HepG2 (cell line): ENCODE measurements at regions not wholly inside any gene's neighbourhood (a gene's known extent, or its start where the extent isn't known, plus 50 kb on each side); places are given as distances from the start of the nearest gene placed in this dataset.
"Not testable (repeated sequence)": the region's sequence is repeated elsewhere in the genome, so short reads cannot be mapped to it uniquely, and the experiment has no call there.

Source experiments
- ATAC-seq: fragments of 200-7000 bp; cut with Tn5 transposase; 3 replicates; pipeline ENCODE4 v1.9.1; 2020; ENCODE audit warnings: mild to moderate bottlenecking, moderate library complexity
- BruUV-seq: library from RNA; stranded (reverse); fragments of 400-500 nt; replicated peaks from 2 replicates; lab custom pipeline; 2021; lab: Mats Ljungman, UMichigan
- CTCF ChIA-PET: fragments of 300-600 bp; formaldehyde crosslinking; extraction: SDS; loops from one replicate; lab custom pipeline; 2021; ENCODE audit warnings: low total read pairs, inconsistent platforms, low intra/inter-chr PET ratio; lab: Yijun Ruan, JAX
- POLR2A ChIA-PET: fragments of 350-600 bp; sonication (Branson Sonifier 250); formaldehyde crosslinking; loops from one replicate; lab custom pipeline; 2020; ENCODE audit warnings: antibody characterized with exemption, inconsistent platforms; lab: Yijun Ruan, JAX
- DNase-seq: peaks from one replicate; pipeline ENCODE4 v3.0.0-alpha.2; 2015; ENCODE audit warnings: low spot score
- FAIRE-seq: peaks from 3 replicates; lab custom pipeline; 2011; peaks lifted over from hg19 to GRCh38; lab: Jason Lieb, UNC
- H2AFZ ChIP-seq: one replicate; pipeline ENCODE4 v1.6.1; 2011; ENCODE audit warnings: low read length, inconsistent platforms
- H3K27ac ChIP-seq: fragments of 300-600 bp; 3 replicates; pipeline ENCODE4 v1.8.0; 2011; ENCODE audit warnings: mixed run types, mild to moderate bottlenecking, mixed read lengths, low read length, inconsistent platforms; ENCODE audit not compliant: insufficient read depth; ENCODE audit errors: extremely low read length
- H3K27me3 ChIP-seq, 2 experiments: fragments of 200-600 bp in 1 of 2; 2 replicates in 1 of 2; 3 replicates in 1 of 2; pipeline versions ENCODE4 v1.6.0 to v1.8.0; 2011; ENCODE audit warnings: low read length in 2 of 2, mild to moderate bottlenecking in 2 of 2, moderate library complexity in 2 of 2, inconsistent platforms in 1 of 2; ENCODE audit not compliant: insufficient read depth in 2 of 2, control insufficient read depth in 1 of 2
- H3K36me3 ChIP-seq, 2 experiments: fragments of 200-600 bp in 1 of 2; replicated peaks in 1 of 2; 2 replicates in 1 of 2; 3 replicates in 1 of 2; pipeline versions ENCODE4 v1.5.1 to v1.8.0; 2011; ENCODE audit warnings: low read length in 2 of 2, inconsistent platforms in 1 of 2; ENCODE audit not compliant: insufficient read depth in 2 of 2, control insufficient read depth in 1 of 2
- H3K4me1 ChIP-seq: 2 replicates; pipeline ENCODE4 v1.5.1; 2012; ENCODE audit warnings: low read length, inconsistent platforms; ENCODE audit not compliant: insufficient read depth
- H3K4me2 ChIP-seq: 2 replicates; pipeline ENCODE4 v1.6.0; 2011; ENCODE audit warnings: low read depth, low read length, inconsistent platforms
- H3K4me3 ChIP-seq, 3 experiments: fragments of 200-600 bp in 1 of 3; sonication (generic), shearing (Covaris generic) in 1 of 3; replicated peaks in 1 of 3; 2 replicates each; pipeline ENCODE4 v1.5.1; 2011 to 2016; ENCODE audit warnings: low read length in 3 of 3, inconsistent platforms in 2 of 3, low read depth in 2 of 3, mild to moderate bottlenecking in 2 of 3, control low read depth in 1 of 3, mixed read lengths in 1 of 3; ENCODE audit not compliant: insufficient read depth in 1 of 3
- H3K79me2 ChIP-seq: one replicate; pipeline ENCODE4 v1.6.1; 2011; ENCODE audit warnings: low read length, inconsistent platforms; ENCODE audit not compliant: insufficient read depth
- H3K9ac ChIP-seq: 2 replicates; pipeline ENCODE4 v1.6.0; 2011; ENCODE audit warnings: mild to moderate bottlenecking, low read depth, low read length, inconsistent platforms; ENCODE audit not compliant: insufficient read depth
- H3K9me3 ChIP-seq: 2 replicates; pipeline ENCODE4 v1.5.1; 2012; ENCODE audit warnings: mild to moderate bottlenecking, low read length
- H4K20me1 ChIP-seq: 2 replicates; pipeline ENCODE4 v1.6.0; 2011; ENCODE audit warnings: inconsistent platforms, mild to moderate bottlenecking, low read length, moderate library complexity; ENCODE audit not compliant: insufficient read depth
- BORCS8-MEF2B ChIP-seq: sonication (generic); formaldehyde crosslinking; IDR thresholded peaks from 2 replicates; pipeline ENCODE4 v1.8.0; 2022; ENCODE audit warnings: mild to moderate bottlenecking, missing genetic modification reagents
- FOXK2 ChIP-seq: fragments of 450-650 bp; IDR thresholded peaks from 2 replicates; pipeline ENCODE4 v1.6.1; 2016
- KDM3A ChIP-seq: IDR thresholded peaks from 2 replicates; pipeline ENCODE4 v1.6.1; 2018; ENCODE audit warnings: low read depth, missing compliant biosample characterization
- MATR3 ChIP-seq: sonication (generic); formaldehyde crosslinking; IDR thresholded peaks from 2 replicates; pipeline ENCODE4 v1.4.0; 2020; ENCODE audit warnings: missing genetic modification reagents
- WGBS: methylation state at CpG from one replicate; pipeline ENCODE4 v1.1.6; 2017; ENCODE audit warnings: low lambda C conversion rate; 5-methylcytosine and 5-hydroxymethylcytosine counted together
- in situ Hi-C: cut with HindIII; loops from 2 replicates; pipeline ENCODE4 v1.10.0; 2017; ENCODE audit warnings: low pct_unique_long_range_greater_than_20kb; ENCODE audit not compliant: extremely low pct_ligation_motif_present
- intact Hi-C: fragments of 100-400 bp; cut with micrococcal nuclease; formaldehyde crosslinking; loops from one replicate; pipeline ENCODE4 v1.10.0; 2022; ENCODE audit not compliant: unreplicated experiment
- TF ChIP-seq, protein P1 (sequence below): sonication (generic); formaldehyde crosslinking; IDR thresholded peaks from 2 replicates; pipeline ENCODE4 v1.5.0; 2020; ENCODE audit warnings: missing genetic modification reagents
- TF ChIP-seq, protein P2 (sequence below), 2 experiments: sonication (generic) in 1 of 2; formaldehyde crosslinking in 1 of 2; IDR thresholded peaks; 2 replicates each; pipeline versions ENCODE4 v1.4.0 to v1.6.1; 2016 to 2020; ENCODE audit warnings: borderline replicate concordance in 1 of 2, low read depth in 1 of 2, mild to moderate bottlenecking in 1 of 2, missing genetic modification reagents in 1 of 2

DNA sequence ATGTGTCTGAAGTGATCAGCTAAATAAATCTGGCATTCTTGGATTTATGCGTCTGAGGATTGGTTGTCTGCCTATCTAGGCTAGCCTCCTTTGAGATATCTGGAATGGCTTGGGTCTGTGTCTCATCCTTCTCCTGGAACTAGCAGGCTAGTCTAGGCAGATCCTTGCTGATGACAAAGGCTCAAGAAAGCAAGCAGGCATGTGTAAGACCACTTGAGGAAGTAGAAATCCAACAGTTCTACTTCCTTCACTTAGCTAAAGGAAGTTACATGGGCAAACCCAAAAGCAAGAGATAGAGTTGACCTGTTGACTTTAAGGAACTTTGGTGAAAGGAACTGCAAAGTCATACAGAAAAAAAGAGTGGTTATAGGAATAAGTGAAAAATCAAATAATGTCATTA is 672.6 kb downstream of the MAFB start:
- TF ChIP-seq KDM3A (CRISPR knock-in tag) (no peak), BORCS8-MEF2B (no peak)
- WGBS, result 39% methylated on average over 1 of the region's 1 CpG
- H2AFZ ChIP-seq, result no peak overlapping the region
- peaks cover 97% of the 10 kb centered on the region for H3K9me3 ChIP-seq
- no peak overlapping the region for H3K27ac ChIP-seq
- H3K36me3 ChIP-seq, result no peaks in the 10 kb centered on the region
- H3K4me3 ChIP-seq, result no peak overlapping the region
- no peaks in the 10 kb centered on the region for H4K20me1 ChIP-seq
- ChIA-PET POLR2A (no interaction called here), CTCF (no interaction called here)
- H3K9ac ChIP-seq, result no peak overlapping the region
- H3K4me1 ChIP-seq, result no peaks in the 10 kb centered on the region
- H3K27me3 ChIP-seq, result no peaks in the 10 kb centered on the region
- ATAC-seq (no peak), FAIRE-seq (no peak), DNase-seq (no peak)
- H3K4me2 ChIP-seq, result no peak overlapping the region
- H3K79me2 ChIP-seq, result no peaks in the 10 kb centered on the region
- in situ Hi-C loops, result no loop called here
- intact Hi-C loops, result no loop called here
- BruUV-seq, result no TSS peak

- H3K4me1 ChIP-seq, H3K27ac ChIP-seq, H3K79me2 ChIP-seq, FAIRE-seq, H3K9ac ChIP-seq, intact Hi-C loops, ATAC-seq, BruUV-seq, POLR2A ChIA-PET, H3K4me2 ChIP-seq, CTCF ChIA-PET, in situ Hi-C loops, H4K20me1 ChIP-seq, H3K36me3 ChIP-seq, H3K4me3 ChIP-seq, DNase-seq, H2AFZ ChIP-seq, H3K27me3 ChIP-seq: not testable (repeated sequence)
- 12% methylated on average over 5 of the region's 5 CpGs for WGBS
- H3K9me3 ChIP-seq, result peaks cover 99% of the 10 kb centered on the region
Observed at GRCh38 chr20:40012026-40012425, 677.0 kb downstream of the MAFB start.

DNA sequence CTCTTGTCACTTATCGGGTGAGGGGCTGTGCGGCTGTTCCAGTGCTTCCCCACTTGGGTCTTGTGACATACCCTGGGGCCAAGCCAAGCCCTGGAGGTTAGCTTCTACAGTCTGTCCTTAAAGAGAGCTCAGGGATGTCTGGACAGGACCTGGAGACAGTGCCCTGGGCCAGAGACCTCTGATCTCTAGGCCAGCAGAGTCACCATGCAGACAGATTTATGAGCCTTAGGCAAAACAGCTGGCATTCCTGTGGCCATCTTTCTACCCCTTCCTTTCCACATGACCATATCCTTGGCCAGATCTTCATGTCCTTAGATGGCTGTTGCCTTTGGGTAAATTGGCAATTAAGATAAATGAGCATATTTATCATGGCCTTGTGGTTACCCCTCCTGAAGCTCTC is 678.6 kb downstream of the MAFB start:
- Histone ChIP-seq H3K9ac (no peak overlapping the region), H3K27me3 (no peaks in the 10 kb centered on the region), H3K4me3 (no peak overlapping the region), H3K36me3 (no peaks in the 10 kb centered on the region), H4K20me1 (no peaks in the 10 kb centered on the region), H2AFZ (no peak overlapping the region), H3K4me1 (no peaks in the 10 kb centered on the region), H3K79me2 (no peaks in the 10 kb centered on the region), H3K9me3 (peaks cover 97% of the 10 kb centered on the region), H3K4me2 (no peak overlapping the region), H3K27ac (no peak overlapping the region)
- ChIA-PET POLR2A (no interaction called here), CTCF (no interaction called here)
- ATAC-seq (no peak), FAIRE-seq (no peak), DNase-seq (no peak)
- intact Hi-C loops, result no loop called here
- 60% methylated on average over 1 of the region's 2 CpGs for WGBS
- no TSS peak for BruUV-seq
- in situ Hi-C loops, result no loop called here
- no peak for TF ChIP-seq FOXK2
- TF ChIP-seq, protein P1, sequence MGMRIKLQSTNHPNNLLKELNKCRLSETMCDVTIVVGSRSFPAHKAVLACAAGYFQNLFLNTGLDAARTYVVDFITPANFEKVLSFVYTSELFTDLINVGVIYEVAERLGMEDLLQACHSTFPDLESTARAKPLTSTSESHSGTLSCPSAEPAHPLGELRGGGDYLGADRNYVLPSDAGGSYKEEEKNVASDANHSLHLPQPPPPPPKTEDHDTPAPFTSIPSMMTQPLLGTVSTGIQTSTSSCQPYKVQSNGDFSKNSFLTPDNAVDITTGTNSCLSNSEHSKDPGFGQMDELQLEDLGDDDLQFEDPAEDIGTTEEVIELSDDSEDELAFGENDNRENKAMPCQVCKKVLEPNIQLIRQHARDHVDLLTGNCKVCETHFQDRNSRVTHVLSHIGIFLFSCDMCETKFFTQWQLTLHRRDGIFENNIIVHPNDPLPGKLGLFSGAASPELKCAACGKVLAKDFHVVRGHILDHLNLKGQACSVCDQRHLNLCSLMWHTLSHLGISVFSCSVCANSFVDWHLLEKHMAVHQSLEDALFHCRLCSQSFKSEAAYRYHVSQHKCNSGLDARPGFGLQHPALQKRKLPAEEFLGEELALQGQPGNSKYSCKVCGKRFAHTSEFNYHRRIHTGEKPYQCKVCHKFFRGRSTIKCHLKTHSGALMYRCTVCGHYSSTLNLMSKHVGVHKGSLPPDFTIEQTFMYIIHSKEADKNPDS (CRISPR knock-in tag), result no peak
- TF ChIP-seq MATR3, result no peak
- TF ChIP-seq, protein P2, sequence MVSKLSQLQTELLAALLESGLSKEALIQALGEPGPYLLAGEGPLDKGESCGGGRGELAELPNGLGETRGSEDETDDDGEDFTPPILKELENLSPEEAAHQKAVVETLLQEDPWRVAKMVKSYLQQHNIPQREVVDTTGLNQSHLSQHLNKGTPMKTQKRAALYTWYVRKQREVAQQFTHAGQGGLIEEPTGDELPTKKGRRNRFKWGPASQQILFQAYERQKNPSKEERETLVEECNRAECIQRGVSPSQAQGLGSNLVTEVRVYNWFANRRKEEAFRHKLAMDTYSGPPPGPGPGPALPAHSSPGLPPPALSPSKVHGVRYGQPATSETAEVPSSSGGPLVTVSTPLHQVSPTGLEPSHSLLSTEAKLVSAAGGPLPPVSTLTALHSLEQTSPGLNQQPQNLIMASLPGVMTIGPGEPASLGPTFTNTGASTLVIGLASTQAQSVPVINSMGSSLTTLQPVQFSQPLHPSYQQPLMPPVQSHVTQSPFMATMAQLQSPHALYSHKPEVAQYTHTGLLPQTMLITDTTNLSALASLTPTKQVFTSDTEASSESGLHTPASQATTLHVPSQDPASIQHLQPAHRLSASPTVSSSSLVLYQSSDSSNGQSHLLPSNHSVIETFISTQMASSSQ (IDR thresholded peaks at IDR 0.05; ENCODE audit: low read depth), result no peak
- TF ChIP-seq, protein P2 (CRISPR knock-in tag; IDR thresholded peaks at IDR 0.05; ENCODE audit: borderline replicate concordance), result no peak
